Natural killer cell (primary cell): ENCODE measurements at regions not wholly inside any gene's neighbourhood (a gene's known extent, or its start where the extent isn't known, plus 50 kb on each side); places are given as distances from the start of the nearest gene placed in this dataset.

Experiments
- ATAC-seq, 3 donors: fragments of 150-1000 bp in 2 of 3; fragments of 200-7000 bp in 1 of 3; cut with Tn5 transposase; 1 replicate in 1 of 3; 2 replicates in 2 of 3; pipeline ENCODE4 v1.10.0; 2021; ENCODE audit warnings: mild to moderate bottlenecking in 2 of 3, moderate library complexity in 2 of 3
- DNase-seq, 2 donors: peaks; one replicate each; pipeline versions ENCODE4 v3.0.0 to v3.0.0-alpha.2; 2013 to 2021; ENCODE audit warnings: mixed read lengths in 1 of 2
- H3K27ac ChIP-seq: one replicate; pipeline ENCODE4 v1.5.1; 2013; ENCODE audit warnings: mild to moderate bottlenecking, low read length
- H3K27me3 ChIP-seq: one replicate; pipeline ENCODE4 v1.6.1; 2013; ENCODE audit warnings: low read length; ENCODE audit not compliant: control insufficient read depth, insufficient read depth
- H3K36me3 ChIP-seq: one replicate; pipeline ENCODE4 v1.6.1; 2013; ENCODE audit warnings: low read length; ENCODE audit not compliant: control insufficient read depth, insufficient read depth
- H3K4me1 ChIP-seq: one replicate; pipeline ENCODE4 v1.6.1; 2013; ENCODE audit warnings: low read length; ENCODE audit not compliant: control insufficient read depth, insufficient read depth
- H3K4me3 ChIP-seq: one replicate; pipeline ENCODE4 v1.5.1; 2013; ENCODE audit warnings: low read length
- H3K9me3 ChIP-seq: one replicate; pipeline ENCODE4 v1.6.1; 2013; ENCODE audit warnings: low read length; ENCODE audit not compliant: control insufficient read depth, insufficient read depth
- H3K27ac Mint-ChIP-seq, 2 donors: one replicate each; pipeline ENCODE4 v1.8.0; 2022; ENCODE audit warnings: mild to moderate bottlenecking in 2 of 2, mixed read lengths in 2 of 2, moderate library complexity in 1 of 2
- H3K27me3 Mint-ChIP-seq, 2 donors: one replicate each; pipeline ENCODE4 v1.8.0; 2022; ENCODE audit warnings: low read depth in 2 of 2, mixed read lengths in 2 of 2
- H3K36me3 Mint-ChIP-seq: one replicate; pipeline ENCODE4 v1.8.0; 2022; ENCODE audit warnings: mixed read lengths
- H3K4me1 Mint-ChIP-seq, 2 donors: one replicate each; pipeline ENCODE4 v1.8.0; 2022; ENCODE audit warnings: mixed read lengths in 2 of 2
- H3K4me3 Mint-ChIP-seq: one replicate; pipeline ENCODE4 v1.8.0; 2022; ENCODE audit warnings: mild to moderate bottlenecking, moderate library complexity, mixed read lengths
- H3K9me3 Mint-ChIP-seq, 2 donors: one replicate each; pipeline ENCODE4 v1.8.0; 2022; ENCODE audit warnings: mixed read lengths in 2 of 2
- WGBS: methylation state at CpG from one replicate; pipeline ENCODE4 v1.1.7; 2013; ENCODE audit warnings: missing lambda C conversion rate; ENCODE audit not compliant: insufficient coverage; 5-methylcytosine and 5-hydroxymethylcytosine counted together
- intact Hi-C: fragments of 100-400 bp; cut with micrococcal nuclease; formaldehyde crosslinking; loops from one replicate; pipeline ENCODE4 v1.14.2; 2022
- TF ChIP-seq, protein P1 (sequence below): fragments of 200-600 bp; IDR thresholded peaks from one replicate; pipeline ENCODE4 v1.8.0; 2022; ENCODE audit warnings: antibody characterized with exemption

DNA sequence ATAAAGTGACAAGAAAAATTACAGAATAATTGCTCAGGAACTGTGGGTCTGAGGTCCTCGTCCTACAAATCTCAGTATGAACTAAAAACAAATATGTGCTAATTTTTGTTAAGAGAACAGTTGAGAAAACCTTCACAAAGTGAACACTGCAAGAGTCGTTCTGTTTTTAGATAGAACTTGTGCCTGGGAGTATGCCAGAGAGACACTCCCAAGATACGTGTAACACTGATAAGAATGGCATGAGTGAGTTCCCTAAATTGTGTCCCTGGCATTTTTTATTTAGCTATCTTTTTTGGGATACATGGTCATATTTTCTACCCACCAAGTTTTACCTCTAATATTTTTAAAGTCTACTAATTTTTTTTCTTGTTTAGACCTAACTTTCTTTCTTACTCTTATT lies 860.0 kb upstream of the NR2F2 start:
- Histone ChIP-seq H3K9me3 (no peaks in the 10 kb centered on the region), H3K4me3 (no peak overlapping the region), H3K27me3 (peaks cover 8% of the 10 kb centered on the region), H3K4me1 (no peaks in the 10 kb centered on the region), H3K36me3 (no peaks in the 10 kb centered on the region), H3K27ac (no peak overlapping the region)
- intact Hi-C loops: no loop called here
- DNase-seq (no peak), ATAC-seq (no peak)
- Mint-ChIP-seq H3K36me3 (no peaks in the 10 kb centered on the region), H3K27me3 (peaks cover 23 to 57% of the 10 kb centered on the region in 2 donors), H3K27ac (no peak overlapping the region), H3K9me3 (no peaks in the 10 kb centered on the region), H3K4me3 (no peak overlapping the region), H3K4me1 (no peaks in the 10 kb centered on the region)
- WGBS: 86% methylated on average over 3 of the region's 3 CpGs
- TF ChIP-seq, protein P1, sequence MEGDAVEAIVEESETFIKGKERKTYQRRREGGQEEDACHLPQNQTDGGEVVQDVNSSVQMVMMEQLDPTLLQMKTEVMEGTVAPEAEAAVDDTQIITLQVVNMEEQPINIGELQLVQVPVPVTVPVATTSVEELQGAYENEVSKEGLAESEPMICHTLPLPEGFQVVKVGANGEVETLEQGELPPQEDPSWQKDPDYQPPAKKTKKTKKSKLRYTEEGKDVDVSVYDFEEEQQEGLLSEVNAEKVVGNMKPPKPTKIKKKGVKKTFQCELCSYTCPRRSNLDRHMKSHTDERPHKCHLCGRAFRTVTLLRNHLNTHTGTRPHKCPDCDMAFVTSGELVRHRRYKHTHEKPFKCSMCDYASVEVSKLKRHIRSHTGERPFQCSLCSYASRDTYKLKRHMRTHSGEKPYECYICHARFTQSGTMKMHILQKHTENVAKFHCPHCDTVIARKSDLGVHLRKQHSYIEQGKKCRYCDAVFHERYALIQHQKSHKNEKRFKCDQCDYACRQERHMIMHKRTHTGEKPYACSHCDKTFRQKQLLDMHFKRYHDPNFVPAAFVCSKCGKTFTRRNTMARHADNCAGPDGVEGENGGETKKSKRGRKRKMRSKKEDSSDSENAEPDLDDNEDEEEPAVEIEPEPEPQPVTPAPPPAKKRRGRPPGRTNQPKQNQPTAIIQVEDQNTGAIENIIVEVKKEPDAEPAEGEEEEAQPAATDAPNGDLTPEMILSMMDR: no peak

DNA sequence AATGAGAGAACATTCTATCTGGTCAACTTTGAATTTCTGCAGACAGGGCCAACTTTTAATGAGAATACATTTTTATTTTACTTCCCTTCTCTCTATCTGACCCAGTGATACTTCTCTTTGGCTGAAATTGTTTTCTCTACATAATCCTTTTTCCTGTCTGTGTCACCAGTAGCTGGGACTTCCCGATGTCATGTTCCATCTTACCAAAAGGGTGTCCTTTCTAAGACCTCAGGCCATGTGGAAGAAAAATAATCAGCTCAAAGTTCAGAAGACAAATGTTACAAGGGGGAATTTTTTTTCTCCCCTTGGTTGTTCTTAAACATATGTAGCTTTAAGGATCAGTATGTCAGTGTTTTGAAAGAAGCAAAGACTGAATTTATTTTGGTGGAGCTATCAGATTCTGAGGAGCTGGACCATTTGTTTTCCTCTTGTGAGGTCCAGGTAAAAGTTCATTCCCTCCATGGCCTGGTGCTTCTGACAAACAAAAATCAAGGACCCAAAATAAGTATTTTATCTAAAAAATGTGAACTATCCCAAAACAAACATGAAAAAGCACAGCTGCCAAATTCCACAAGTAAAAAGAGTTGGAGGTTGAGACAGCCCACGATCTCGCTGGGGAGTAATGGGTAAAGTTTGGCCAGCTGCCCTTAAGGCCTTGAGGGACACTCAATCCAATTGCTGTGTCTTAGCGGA lies 859.4 kb upstream of the NR2F2 start:
- intact Hi-C loops: no loop called here

DNA sequence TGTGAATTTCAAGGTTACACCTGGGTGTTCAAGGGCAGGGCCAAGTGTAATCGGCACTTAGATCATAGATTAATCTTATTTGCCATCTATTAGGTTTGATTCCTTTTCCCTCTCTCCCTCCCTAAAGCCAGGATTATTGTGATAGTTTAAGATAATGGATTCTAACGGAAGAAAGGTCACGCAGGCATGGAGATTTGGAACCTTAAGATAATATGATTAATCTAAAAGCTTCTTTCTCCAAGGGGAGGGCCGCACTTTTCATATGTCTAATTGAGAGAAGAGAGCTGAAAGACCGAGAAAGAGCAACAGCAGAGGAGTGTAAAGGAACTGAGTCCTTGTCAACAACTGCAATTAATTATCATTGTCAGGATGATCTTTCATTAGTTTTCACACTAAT lies 858.8 kb upstream of the NR2F2 start:
- H3K4me1 Mint-ChIP-seq: no peaks in the 10 kb centered on the region
- H3K9me3 Mint-ChIP-seq: no peaks in the 10 kb centered on the region
- no peak for ATAC-seq
- Histone ChIP-seq H3K36me3 (no peaks in the 10 kb centered on the region), H3K27ac (no peak overlapping the region), H3K4me3 (no peak overlapping the region), H3K9me3 (no peaks in the 10 kb centered on the region), H3K4me1 (no peaks in the 10 kb centered on the region), H3K27me3 (peaks cover 6% of the 10 kb centered on the region)
- intact Hi-C loops: no loop called here
- H3K36me3 Mint-ChIP-seq: no peaks in the 10 kb centered on the region
- 100% methylated on average over 2 of the region's 5 CpGs for WGBS
- no peak overlapping the region for H3K27ac Mint-ChIP-seq
- H3K27me3 Mint-ChIP-seq: peaks cover 23 to 56% of the 10 kb centered on the region in 2 donors
- TF ChIP-seq, protein P1: no peak
- no peak for DNase-seq
- H3K4me3 Mint-ChIP-seq: no peak overlapping the region

More for the DNA sequence above, 859.4 kb upstream of the NR2F2 start:
- no peaks in the 10 kb centered on the region for H3K4me1 ChIP-seq
- DNase-seq (no peak), ATAC-seq (no peak)
- no peak overlapping the region for H3K4me3 Mint-ChIP-seq
- 95% methylated on average over 4 of the region's 4 CpGs for WGBS
- H3K27me3 ChIP-seq: peaks cover 8% of the 10 kb centered on the region
- TF ChIP-seq, protein P1: no peak
- peaks cover 23 to 56% of the 10 kb centered on the region in 2 donors for H3K27me3 Mint-ChIP-seq
- H3K36me3 ChIP-seq: no peaks in the 10 kb centered on the region
- H3K36me3 Mint-ChIP-seq: no peaks in the 10 kb centered on the region
- no peak overlapping the region for H3K4me3 ChIP-seq
- no peaks in the 10 kb centered on the region for H3K9me3 Mint-ChIP-seq
- no peak overlapping the region for H3K27ac Mint-ChIP-seq
- no peak overlapping the region for H3K27ac ChIP-seq
- H3K4me1 Mint-ChIP-seq: no peaks in the 10 kb centered on the region
- H3K9me3 ChIP-seq: no peaks in the 10 kb centered on the region

DNA sequence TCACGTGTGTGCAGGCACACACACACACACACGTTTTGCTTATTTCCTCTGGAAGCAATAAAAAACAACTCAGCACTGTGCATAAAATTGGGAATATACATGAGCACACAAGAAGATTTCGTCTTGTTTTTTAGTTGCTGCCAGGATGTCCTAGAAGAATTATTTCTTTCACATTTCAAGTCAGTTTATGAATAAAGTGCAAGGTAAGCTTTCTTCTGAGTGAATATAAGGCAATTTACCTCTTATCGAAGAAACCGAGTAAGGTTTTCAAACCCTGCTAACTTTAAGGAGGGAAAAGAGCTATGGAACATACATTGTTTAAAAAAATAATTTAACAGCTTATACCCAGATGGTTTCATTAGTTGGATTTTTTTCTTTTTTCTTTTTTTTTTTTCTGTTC lies 855.4 kb upstream of the NR2F2 start:
- TF ChIP-seq, protein P1: no peak
- Mint-ChIP-seq H3K27me3 (peaks cover 24 to 53% of the 10 kb centered on the region in 2 donors), H3K4me1 (no peaks in the 10 kb centered on the region), H3K36me3 (no peaks in the 10 kb centered on the region), H3K9me3 (no peaks in the 10 kb centered on the region), H3K27ac (no peak overlapping the region), H3K4me3 (no peak overlapping the region)
- Histone ChIP-seq H3K4me1 (no peaks in the 10 kb centered on the region), H3K36me3 (no peaks in the 10 kb centered on the region), H3K27ac (no peak overlapping the region), H3K9me3 (no peaks in the 10 kb centered on the region), H3K4me3 (no peak overlapping the region), H3K27me3 (peaks cover 11% of the 10 kb centered on the region)
- 84% methylated on average over 5 of the region's 5 CpGs for WGBS
- ATAC-seq (no peak), DNase-seq (no peak)
- intact Hi-C loops: no loop called here
